ENCODE measurements at regions not wholly inside any gene's neighbourhood (a gene's known extent, or its start where the extent isn't known, plus 50 kb on each side); places are given as distances from the start of the nearest gene placed in this dataset.

- TF ChIP-seq CTCF (IDR thresholded peaks at IDR 0.05) (no peak), POLR2A (IDR thresholded peaks at IDR 0.05) (no peak)
These were observed 57.8 kb upstream of the ID2 start for GRCh38 chr2:8623958-8624591.
